ENCODE measurements at regions not wholly inside any gene's neighbourhood (a gene's known extent, or its start where the extent isn't known, plus 50 kb on each side); places are given as distances from the start of the nearest gene placed in this dataset.
A peak's percentile ranks its signal among the peaks of the same experiment; 100 is the strongest.
"Not testable (repeated sequence)": the region's sequence is repeated elsewhere in the genome, so short reads cannot be mapped to it uniquely, and the experiment has no call there.

GRCh38 chr9:78438780-78439179 lies 141.9 kb downstream of the PSAT1 start:
- DNase-seq (ENCODE audit: low spot score): no peak

GRCh38 chr9:78439190-78439865 lies 142.4 kb downstream of the PSAT1 start:
- peak; percentile 85 for DNase-seq (ENCODE audit: low spot score)

- no peak for DNase-seq (ENCODE audit: low spot score)
Observed at GRCh38 chr9:78439866-78440830, 143.2 kb downstream of the PSAT1 start.

- DNase-seq (ENCODE audit: low spot score): no peak
Observed at GRCh38 chr9:78441396-78441795, 144.5 kb downstream of the PSAT1 start.

GRCh38 chr9:78441822-78442431 lies 145.0 kb downstream of the PSAT1 start:
- no peak for DNase-seq (ENCODE audit: low spot score)

- DNase-seq (ENCODE audit: low spot score): not testable (repeated sequence)
Observed at GRCh38 chr9:78442577-78442976, 145.7 kb downstream of the PSAT1 start.

- DNase-seq (ENCODE audit: low spot score): no peak
Observed at GRCh38 chr9:78443946-78444345, 147.0 kb downstream of the PSAT1 start.

- DNase-seq (ENCODE audit: low spot score): no peak
Observed at GRCh38 chr9:78448960-78449673, 152.2 kb downstream of the PSAT1 start.

GRCh38 chr9:78453450-78453849 lies 156.5 kb downstream of the PSAT1 start:
- DNase-seq (ENCODE audit: low spot score): no peak

- DNase-seq (ENCODE audit: low spot score): no peak
Observed at GRCh38 chr9:78462611-78463010, 165.7 kb downstream of the PSAT1 start.

GRCh38 chr9:78463750-78464149 lies 166.8 kb downstream of the PSAT1 start:
- no peak for DNase-seq (ENCODE audit: low spot score)

- DNase-seq (ENCODE audit: low spot score): no peak
Observed at GRCh38 chr9:78468231-78468630, 171.3 kb downstream of the PSAT1 start.

GRCh38 chr9:78468974-78469576 lies 172.2 kb downstream of the PSAT1 start:
- no peak for DNase-seq (ENCODE audit: low spot score)

GRCh38 chr9:78470216-78470615 lies 173.3 kb downstream of the PSAT1 start:
- DNase-seq (ENCODE audit: low spot score): no peak

- DNase-seq (ENCODE audit: low spot score): no peak
Observed at GRCh38 chr9:78470741-78471140, 173.8 kb downstream of the PSAT1 start.

GRCh38 chr9:78472111-78472510 lies 175.2 kb downstream of the PSAT1 start:
- DNase-seq (ENCODE audit: low spot score): no peak

GRCh38 chr9:78479441-78479840 lies 182.5 kb downstream of the PSAT1 start:
- no peak for DNase-seq (ENCODE audit: low spot score)

- DNase-seq (ENCODE audit: low spot score): no peak
Observed at GRCh38 chr9:78486661-78487060, 189.7 kb downstream of the PSAT1 start.

- no peak for DNase-seq (ENCODE audit: low spot score)
Observed at GRCh38 chr9:78490231-78490630, 193.3 kb downstream of the PSAT1 start.

- no peak for DNase-seq (ENCODE audit: low spot score)
Observed at GRCh38 chr9:78491402-78491801, 194.5 kb downstream of the PSAT1 start.

- DNase-seq (ENCODE audit: low spot score): no peak
Observed at GRCh38 chr9:78493166-78493742, 196.3 kb downstream of the PSAT1 start.
